HCT116 (cell line): ENCODE measurements at regions not wholly inside any gene's neighbourhood (a gene's known extent, or its start where the extent isn't known, plus 50 kb on each side); places are given as distances from the start of the nearest gene placed in this dataset.

Experiments used
- ATAC-seq: fragments of 200-7000 bp; cut with Tn5 transposase; 2 replicates; pipeline ENCODE4 v1.9.1; 2020; ENCODE audit warnings: mild to moderate bottlenecking, moderate library complexity
- BruUV-seq: library from RNA; stranded (reverse); fragments of 400-500 nt; replicated peaks from 2 replicates; lab custom pipeline; 2021; lab: Mats Ljungman, UMichigan
- CTCF ChIA-PET: fragments of 300-600 bp; sonication (Branson Sonifier 250); formaldehyde crosslinking; loops from one replicate; lab custom pipeline; 2021; ENCODE audit warnings: antibody characterized with exemption; lab: Charles Lee
- POLR2A ChIA-PET: fragments of 300-600, 350-600 bp; sonication (Branson Sonifier 250); formaldehyde crosslinking; loops from one replicate; lab custom pipeline; 2021; ENCODE audit warnings: antibody characterized with exemption; lab: Charles Lee
- RAD21 ChIA-PET, 2 experiments: fragments of 300-600 bp; sonication (Branson Sonifier 250); formaldehyde crosslinking; loops; one replicate each; lab custom pipeline; 2023; ENCODE audit warnings: low total read pairs in 2 of 2; ENCODE audit not compliant: uncharacterized antibody in 2 of 2, unreplicated experiment in 2 of 2, low non-redundant PET in 1 of 2; lab: Charles Lee
- DNase-seq: peaks from one replicate; pipeline ENCODE4 v3.0.0-alpha.2; 2010; ENCODE audit warnings: low read depth, low spot score
- H2AFZ ChIP-seq: fragments of 200-600 bp; shearing (Covaris generic), sonication (generic); 2 replicates; pipeline ENCODE4 v1.6.1; 2017; ENCODE audit warnings: low read depth, mixed run types, mixed read lengths, antibody characterized with exemption, low read length; ENCODE audit not compliant: poor library complexity, severe bottlenecking
- H3K27ac ChIP-seq: 2 replicates; pipeline ENCODE4 v1.5.1; 2012; ENCODE audit warnings: low read depth, low read length
- H3K27me3 ChIP-seq: fragments of 200-600 bp; sonication (generic); 2 replicates; pipeline ENCODE4 v1.6.1; 2016; ENCODE audit warnings: mixed run types, low read length, mixed read lengths; ENCODE audit not compliant: insufficient read depth
- H3K36me3 ChIP-seq, 2 experiments: fragments of 200-500 bp in 1 of 2; fragments of 200-600 bp in 1 of 2; sonication (Bioruptor generic) in 1 of 2; sonication (generic) in 1 of 2; 2 replicates each; pipeline versions ENCODE4 v1.5.1 to v1.6.1; 2014 to 2016; ENCODE audit warnings: low read length in 2 of 2, inconsistent platforms in 1 of 2, mixed read lengths in 1 of 2, mixed run types in 1 of 2; ENCODE audit not compliant: insufficient read depth in 2 of 2, control insufficient read depth in 1 of 2
- H3K4me1 ChIP-seq, 2 experiments: fragments of 200-600 bp in 1 of 2; sonication (generic) in 1 of 2; 2 replicates each; pipeline versions ENCODE4 v1.5.1 to v1.6.1; 2012 to 2017; ENCODE audit warnings: low read length in 2 of 2, inconsistent platforms in 1 of 2, mild to moderate bottlenecking in 1 of 2, mixed read lengths in 1 of 2, mixed run types in 1 of 2, moderate library complexity in 1 of 2; ENCODE audit not compliant: insufficient read depth in 2 of 2, control insufficient read depth in 1 of 2
- H3K4me2 ChIP-seq: fragments of 200-600 bp; sonication (generic); 2 replicates; pipeline ENCODE4 v1.6.1; 2017; ENCODE audit warnings: mixed run types, low read length, mixed read lengths
- H3K4me3 ChIP-seq, 2 experiments: fragments of 200-600 bp in 1 of 2; sonication (generic) in 1 of 2; replicated peaks in 1 of 2; 2 replicates each; pipeline ENCODE4 v1.5.1; 2011 to 2016; ENCODE audit warnings: low read length in 2 of 2, control low read depth in 1 of 2, low read depth in 1 of 2, mild to moderate bottlenecking in 1 of 2, mixed read lengths in 1 of 2, mixed run types in 1 of 2
- H3K79me2 ChIP-seq: fragments of 200-600 bp; sonication (generic); 2 replicates; pipeline ENCODE4 v1.6.1; 2017; ENCODE audit warnings: mild to moderate bottlenecking, mixed run types, low read length, moderate library complexity, mixed read lengths; ENCODE audit not compliant: insufficient read depth
- H3K9ac ChIP-seq: fragments of 200-600 bp; sonication (generic); 2 replicates; pipeline ENCODE4 v1.6.1; 2016; ENCODE audit warnings: low read length, mixed read lengths
- H3K9me2 ChIP-seq: fragments of 200-600 bp; sonication (generic), shearing (Covaris generic); 2 replicates; pipeline ENCODE4 v1.6.1; 2017; ENCODE audit warnings: mixed run types, mild to moderate bottlenecking, moderate library complexity; ENCODE audit not compliant: insufficient read depth
- H3K9me3 ChIP-seq, 2 experiments: fragments of 200-500 bp in 1 of 2; fragments of 200-600 bp in 1 of 2; sonication (Bioruptor generic) in 1 of 2; sonication (generic) in 1 of 2; 2 replicates each; pipeline ENCODE4 v1.6.1; 2014 to 2017; ENCODE audit warnings: low read length in 2 of 2, mixed read lengths in 2 of 2, inconsistent platforms in 1 of 2, low read depth in 1 of 2, mild to moderate bottlenecking in 1 of 2, mixed run types in 1 of 2, moderate library complexity in 1 of 2; ENCODE audit not compliant: control insufficient read depth in 1 of 2, insufficient read depth in 1 of 2
- H4K20me1 ChIP-seq: fragments of 200-600 bp; sonication (generic), shearing (Covaris generic); 2 replicates; pipeline ENCODE4 v1.6.1; 2017; ENCODE audit warnings: mixed run types, mild to moderate bottlenecking, moderate library complexity; ENCODE audit not compliant: insufficient read depth
- EZH2 ChIP-seq: fragments of 200-600 bp; sonication (generic); IDR thresholded peaks from 2 replicates; pipeline ENCODE4 v1.6.1; 2017; ENCODE audit warnings: antibody characterized with exemption, mixed run types
- POLR2A ChIP-seq: IDR thresholded peaks from 2 replicates; pipeline ENCODE4 v1.7.0; 2011; ENCODE audit warnings: borderline replicate concordance; ENCODE audit not compliant: insufficient read depth, insufficient read length; ENCODE audit errors: extremely low read depth
- POLR2AphosphoS5 ChIP-seq: IDR thresholded peaks from 2 replicates; pipeline ENCODE4 v1.6.1; 2011; ENCODE audit warnings: mild to moderate bottlenecking, low read depth, low read length, moderate library complexity
- RAD21 ChIP-seq: IDR thresholded peaks from 2 replicates; pipeline ENCODE4 v1.6.1; 2012; ENCODE audit warnings: low read depth, mild to moderate bottlenecking
- SIN3A ChIP-seq: IDR thresholded peaks from 2 replicates; pipeline ENCODE4 v1.6.1; 2012; ENCODE audit warnings: low read depth
- SRF ChIP-seq: IDR thresholded peaks from 2 replicates; pipeline ENCODE4 v1.6.1; 2012; ENCODE audit warnings: low read depth
- intact Hi-C: fragments of 100-400 bp; cut with micrococcal nuclease; formaldehyde crosslinking; loops from 2 replicates; pipeline ENCODE4 v1.10.0; 2022
- TF ChIP-seq, protein P1 (sequence below): IDR thresholded peaks from 2 replicates; pipeline ENCODE4 v1.6.1; 2012; ENCODE audit warnings: low read depth
- TF ChIP-seq, protein P2 (sequence below): IDR thresholded peaks from 2 replicates; pipeline ENCODE4 v1.6.1; 2012

DNA sequence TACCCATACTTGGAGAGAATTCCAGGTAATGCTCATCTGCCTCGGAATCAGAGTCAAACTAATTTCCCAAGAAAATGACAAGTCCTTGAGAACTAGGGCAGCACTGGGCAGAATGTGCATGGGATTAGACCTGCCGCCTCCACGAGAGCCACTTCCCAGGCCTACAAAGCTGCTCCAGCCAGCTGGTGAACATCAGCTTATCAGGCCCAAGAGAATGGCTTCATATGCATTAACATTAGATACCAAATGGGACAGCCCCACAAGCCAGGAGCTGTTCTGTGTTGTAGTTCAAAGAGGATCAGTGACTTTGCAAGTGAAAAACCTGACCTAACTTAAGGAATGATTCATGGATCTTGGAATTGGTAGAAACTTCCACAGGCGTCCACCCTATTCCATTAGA, 203.3 kb downstream of the CYLD start (continued):
- TF ChIP-seq, protein P1, sequence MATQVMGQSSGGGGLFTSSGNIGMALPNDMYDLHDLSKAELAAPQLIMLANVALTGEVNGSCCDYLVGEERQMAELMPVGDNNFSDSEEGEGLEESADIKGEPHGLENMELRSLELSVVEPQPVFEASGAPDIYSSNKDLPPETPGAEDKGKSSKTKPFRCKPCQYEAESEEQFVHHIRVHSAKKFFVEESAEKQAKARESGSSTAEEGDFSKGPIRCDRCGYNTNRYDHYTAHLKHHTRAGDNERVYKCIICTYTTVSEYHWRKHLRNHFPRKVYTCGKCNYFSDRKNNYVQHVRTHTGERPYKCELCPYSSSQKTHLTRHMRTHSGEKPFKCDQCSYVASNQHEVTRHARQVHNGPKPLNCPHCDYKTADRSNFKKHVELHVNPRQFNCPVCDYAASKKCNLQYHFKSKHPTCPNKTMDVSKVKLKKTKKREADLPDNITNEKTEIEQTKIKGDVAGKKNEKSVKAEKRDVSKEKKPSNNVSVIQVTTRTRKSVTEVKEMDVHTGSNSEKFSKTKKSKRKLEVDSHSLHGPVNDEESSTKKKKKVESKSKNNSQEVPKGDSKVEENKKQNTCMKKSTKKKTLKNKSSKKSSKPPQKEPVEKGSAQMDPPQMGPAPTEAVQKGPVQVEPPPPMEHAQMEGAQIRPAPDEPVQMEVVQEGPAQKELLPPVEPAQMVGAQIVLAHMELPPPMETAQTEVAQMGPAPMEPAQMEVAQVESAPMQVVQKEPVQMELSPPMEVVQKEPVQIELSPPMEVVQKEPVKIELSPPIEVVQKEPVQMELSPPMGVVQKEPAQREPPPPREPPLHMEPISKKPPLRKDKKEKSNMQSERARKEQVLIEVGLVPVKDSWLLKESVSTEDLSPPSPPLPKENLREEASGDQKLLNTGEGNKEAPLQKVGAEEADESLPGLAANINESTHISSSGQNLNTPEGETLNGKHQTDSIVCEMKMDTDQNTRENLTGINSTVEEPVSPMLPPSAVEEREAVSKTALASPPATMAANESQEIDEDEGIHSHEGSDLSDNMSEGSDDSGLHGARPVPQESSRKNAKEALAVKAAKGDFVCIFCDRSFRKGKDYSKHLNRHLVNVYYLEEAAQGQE = no peak
- TF ChIP-seq SRF (no peak), POLR2A (no peak), SIN3A (no peak)
- TF ChIP-seq, protein P2, sequence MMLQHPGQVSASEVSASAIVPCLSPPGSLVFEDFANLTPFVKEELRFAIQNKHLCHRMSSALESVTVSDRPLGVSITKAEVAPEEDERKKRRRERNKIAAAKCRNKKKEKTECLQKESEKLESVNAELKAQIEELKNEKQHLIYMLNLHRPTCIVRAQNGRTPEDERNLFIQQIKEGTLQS = no peak

DNA sequence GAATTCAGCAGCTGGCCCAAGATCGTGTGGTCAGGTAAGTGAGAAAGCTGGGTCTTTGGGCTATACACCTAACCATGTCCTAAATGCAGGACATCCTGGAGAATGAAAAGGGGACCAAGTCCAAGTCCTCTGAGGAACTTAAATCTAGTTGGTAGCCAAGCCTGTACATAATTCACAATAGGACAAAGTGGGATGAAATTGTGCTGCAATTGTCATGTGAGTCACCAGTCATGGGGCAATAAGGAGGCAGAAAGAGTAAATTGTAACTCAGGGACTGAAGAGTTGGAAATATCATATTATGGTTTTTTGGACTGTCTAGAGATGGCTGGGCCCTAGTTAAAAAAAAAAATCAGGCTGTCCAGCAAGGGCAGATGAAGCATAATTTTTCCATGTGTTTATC, 202.6 kb downstream of the CYLD start:
- peaks cover 14% of the 10 kb centered on the region; the same call in 1 of the 2 replicates for H3K27me3 ChIP-seq
- H4K20me1 ChIP-seq = no peaks in the 10 kb centered on the region
- H2AFZ ChIP-seq = no peak overlapping the region
- no peaks in the 10 kb centered on the region for H3K9me2 ChIP-seq
- no peak overlapping the region for H3K4me2 ChIP-seq
- H3K4me1 ChIP-seq = no peaks in the 10 kb centered on the region
- intact Hi-C loops = no loop called here
- no peaks in the 10 kb centered on the region for H3K79me2 ChIP-seq
- BruUV-seq = no TSS peak
- CTCF ChIA-PET = no interaction called here
- no peak overlapping the region for H3K9ac ChIP-seq
- H3K36me3 ChIP-seq = no peaks in the 10 kb centered on the region
- POLR2A ChIA-PET = no interaction called here
- RAD21 ChIA-PET = no interaction called here
- DNase-seq = no peak
- no peak overlapping the region for H3K27ac ChIP-seq
- TF ChIP-seq SIN3A (no peak), POLR2AphosphoS5 (no peak), EZH2 (no peak), RAD21 (no peak)
- H3K9me3 ChIP-seq = no peaks in the 10 kb centered on the region
- no peak for ATAC-seq
- H3K4me3 ChIP-seq = no peak overlapping the region
